HepG2 (cell line): ENCODE measurements at regions not wholly inside any gene's neighbourhood (a gene's known extent, or its start where the extent isn't known, plus 50 kb on each side); places are given as distances from the start of the nearest gene placed in this dataset.

Experiments used
- ATAC-seq: fragments of 200-7000 bp; cut with Tn5 transposase; 3 replicates; pipeline ENCODE4 v1.9.1; 2020; ENCODE audit warnings: mild to moderate bottlenecking, moderate library complexity
- BruUV-seq: library from RNA; stranded (reverse); fragments of 400-500 nt; replicated peaks from 2 replicates; lab custom pipeline; 2021; lab: Mats Ljungman, UMichigan
- CTCF ChIA-PET: fragments of 300-600 bp; formaldehyde crosslinking; extraction: SDS; loops from one replicate; lab custom pipeline; 2021; ENCODE audit warnings: low total read pairs, inconsistent platforms, low intra/inter-chr PET ratio; lab: Yijun Ruan, JAX
- POLR2A ChIA-PET: fragments of 350-600 bp; sonication (Branson Sonifier 250); formaldehyde crosslinking; loops from one replicate; lab custom pipeline; 2020; ENCODE audit warnings: antibody characterized with exemption, inconsistent platforms; lab: Yijun Ruan, JAX
- DNase-seq: peaks from one replicate; pipeline ENCODE4 v3.0.0-alpha.2; 2015; ENCODE audit warnings: low spot score
- FAIRE-seq: peaks from 3 replicates; lab custom pipeline; 2011; peaks lifted over from hg19 to GRCh38; lab: Jason Lieb, UNC
- H2AFZ ChIP-seq: one replicate; pipeline ENCODE4 v1.6.1; 2011; ENCODE audit warnings: low read length, inconsistent platforms
- H3K27ac ChIP-seq: fragments of 300-600 bp; 3 replicates; pipeline ENCODE4 v1.8.0; 2011; ENCODE audit warnings: mixed run types, mild to moderate bottlenecking, mixed read lengths, low read length, inconsistent platforms; ENCODE audit not compliant: insufficient read depth; ENCODE audit errors: extremely low read length
- H3K27me3 ChIP-seq, 2 experiments: fragments of 200-600 bp in 1 of 2; 2 replicates in 1 of 2; 3 replicates in 1 of 2; pipeline versions ENCODE4 v1.6.0 to v1.8.0; 2011; ENCODE audit warnings: low read length in 2 of 2, mild to moderate bottlenecking in 2 of 2, moderate library complexity in 2 of 2, inconsistent platforms in 1 of 2; ENCODE audit not compliant: insufficient read depth in 2 of 2, control insufficient read depth in 1 of 2
- H3K36me3 ChIP-seq, 2 experiments: fragments of 200-600 bp in 1 of 2; replicated peaks in 1 of 2; 2 replicates in 1 of 2; 3 replicates in 1 of 2; pipeline versions ENCODE4 v1.5.1 to v1.8.0; 2011; ENCODE audit warnings: low read length in 2 of 2, inconsistent platforms in 1 of 2; ENCODE audit not compliant: insufficient read depth in 2 of 2, control insufficient read depth in 1 of 2
- H3K4me1 ChIP-seq: 2 replicates; pipeline ENCODE4 v1.5.1; 2012; ENCODE audit warnings: low read length, inconsistent platforms; ENCODE audit not compliant: insufficient read depth
- H3K4me2 ChIP-seq: 2 replicates; pipeline ENCODE4 v1.6.0; 2011; ENCODE audit warnings: low read depth, low read length, inconsistent platforms
- H3K4me3 ChIP-seq, 3 experiments: fragments of 200-600 bp in 1 of 3; sonication (generic), shearing (Covaris generic) in 1 of 3; replicated peaks in 1 of 3; 2 replicates each; pipeline ENCODE4 v1.5.1; 2011 to 2016; ENCODE audit warnings: low read length in 3 of 3, inconsistent platforms in 2 of 3, low read depth in 2 of 3, mild to moderate bottlenecking in 2 of 3, control low read depth in 1 of 3, mixed read lengths in 1 of 3; ENCODE audit not compliant: insufficient read depth in 1 of 3
- H3K79me2 ChIP-seq: one replicate; pipeline ENCODE4 v1.6.1; 2011; ENCODE audit warnings: low read length, inconsistent platforms; ENCODE audit not compliant: insufficient read depth
- H3K9ac ChIP-seq: 2 replicates; pipeline ENCODE4 v1.6.0; 2011; ENCODE audit warnings: mild to moderate bottlenecking, low read depth, low read length, inconsistent platforms; ENCODE audit not compliant: insufficient read depth
- H3K9me3 ChIP-seq: 2 replicates; pipeline ENCODE4 v1.5.1; 2012; ENCODE audit warnings: mild to moderate bottlenecking, low read length
- H4K20me1 ChIP-seq: 2 replicates; pipeline ENCODE4 v1.6.0; 2011; ENCODE audit warnings: inconsistent platforms, mild to moderate bottlenecking, low read length, moderate library complexity; ENCODE audit not compliant: insufficient read depth
- ARID3A ChIP-seq: IDR thresholded peaks from 2 replicates; pipeline ENCODE4 v1.6.1; 2012; ENCODE audit warnings: low read depth, low read length, improper control_type of control experiment
- BCLAF1 ChIP-seq: fragments of 450-650 bp; IDR thresholded peaks from 2 replicates; pipeline ENCODE4 v1.6.1; 2017; ENCODE audit warnings: mild to moderate bottlenecking
- DZIP1 ChIP-seq: sonication (generic); formaldehyde crosslinking; IDR thresholded peaks from 2 replicates; pipeline ENCODE4 v1.5.0; 2020; ENCODE audit warnings: mild to moderate bottlenecking, missing genetic modification reagents
- KLF15 ChIP-seq: sonication (generic); formaldehyde crosslinking; IDR thresholded peaks from 2 replicates; pipeline ENCODE4 v1.8.1; 2023; ENCODE audit warnings: borderline replicate concordance, mild to moderate bottlenecking, inconsistent platforms, missing genetic modification reagents, mixed read lengths
- MTF1 ChIP-seq: sonication (generic); formaldehyde crosslinking; IDR thresholded peaks from 2 replicates; pipeline ENCODE4 v1.5.0; 2020; ENCODE audit warnings: missing genetic modification reagents
- RBAK ChIP-seq: sonication (generic); formaldehyde crosslinking; IDR thresholded peaks from 2 replicates; pipeline ENCODE4 v1.5.1; 2020; ENCODE audit warnings: mild to moderate bottlenecking, missing genetic modification reagents
- TAF1 ChIP-seq: sonication (generic); formaldehyde crosslinking; IDR thresholded peaks from 2 replicates; pipeline ENCODE4 v1.4.0; 2020; ENCODE audit warnings: missing genetic modification reagents
- YEATS2 ChIP-seq: sonication (generic); formaldehyde crosslinking; IDR thresholded peaks from 2 replicates; pipeline ENCODE4 v1.4.0; 2020; ENCODE audit warnings: missing genetic modification reagents, borderline replicate concordance
- ZNF317 ChIP-seq: sonication (generic); formaldehyde crosslinking; IDR thresholded peaks from 2 replicates; pipeline ENCODE4 v1.5.0; 2020; ENCODE audit warnings: mild to moderate bottlenecking, missing genetic modification reagents
- WGBS: methylation state at CpG from one replicate; pipeline ENCODE4 v1.1.6; 2017; ENCODE audit warnings: low lambda C conversion rate; 5-methylcytosine and 5-hydroxymethylcytosine counted together
- in situ Hi-C: cut with HindIII; loops from 2 replicates; pipeline ENCODE4 v1.10.0; 2017; ENCODE audit warnings: low pct_unique_long_range_greater_than_20kb; ENCODE audit not compliant: extremely low pct_ligation_motif_present
- intact Hi-C: fragments of 100-400 bp; cut with micrococcal nuclease; formaldehyde crosslinking; loops from one replicate; pipeline ENCODE4 v1.10.0; 2022; ENCODE audit not compliant: unreplicated experiment

GRCh38 chr4:114474188-114474800 is 124.3 kb upstream of the UGT8 start:
- no peaks in the 10 kb centered on the region for H3K79me2 ChIP-seq
- no peak overlapping the region for H3K27ac ChIP-seq
- no peaks in the 10 kb centered on the region for H3K4me1 ChIP-seq
- no peaks in the 10 kb centered on the region for H3K36me3 ChIP-seq
- WGBS, result 13% methylated on average over 3 of the region's 3 CpGs
- POLR2A ChIA-PET, result no interaction called here
- no peaks in the 10 kb centered on the region for H3K27me3 ChIP-seq
- no peak overlapping the region for H3K9ac ChIP-seq
- CTCF ChIA-PET, result no interaction called here
- intact Hi-C loops, result no loop called here
- no peaks in the 10 kb centered on the region for H4K20me1 ChIP-seq
- no peak for TF ChIP-seq YEATS2
- TF ChIP-seq RBAK (CRISPR knock-in tag), result no peak
- no peak for TF ChIP-seq MTF1 (CRISPR knock-in tag)
- no peak for TF ChIP-seq ZNF317 (CRISPR knock-in tag)
- no peak for ATAC-seq
- DNase-seq, result no peak
- no peak overlapping the region for H3K4me3 ChIP-seq
- BruUV-seq, result no TSS peak
- in situ Hi-C loops, result no loop called here
- no peak overlapping the region for H2AFZ ChIP-seq
- H3K9me3 ChIP-seq, result no peaks in the 10 kb centered on the region
- no peak for FAIRE-seq
- no peak overlapping the region for H3K4me2 ChIP-seq

- no peak overlapping the region for H3K4me3 ChIP-seq
- intact Hi-C loops (no loop called here), in situ Hi-C loops (no loop called here)
- H3K79me2 ChIP-seq, result no peaks in the 10 kb centered on the region
- BruUV-seq, result no TSS peak
- ChIA-PET POLR2A (no interaction called here), CTCF (no interaction called here)
- no peak for ATAC-seq
- no peaks in the 10 kb centered on the region for H3K36me3 ChIP-seq
- no peak for DNase-seq
- H3K4me1 ChIP-seq, result no peaks in the 10 kb centered on the region
- H3K9me3 ChIP-seq, result no peaks in the 10 kb centered on the region
- no peak for FAIRE-seq
- H3K4me2 ChIP-seq, result no peak overlapping the region
- no peaks in the 10 kb centered on the region for H4K20me1 ChIP-seq
- no peaks in the 10 kb centered on the region for H3K27me3 ChIP-seq
- H3K27ac ChIP-seq, result no peak overlapping the region
- no peak overlapping the region for H3K9ac ChIP-seq
- no peak for TF ChIP-seq KLF15 (CRISPR knock-in tag)
- TF ChIP-seq ARID3A, result no peak
- no peak for TF ChIP-seq BCLAF1
- TF ChIP-seq DZIP1, result no peak
- no peak for TF ChIP-seq TAF1 (CRISPR knock-in tag)
- 30% methylated on average over 9 of the region's 9 CpGs for WGBS
- no peak overlapping the region for H2AFZ ChIP-seq
Measured at GRCh38 chr4:114476310-114476709, 122.3 kb upstream of the UGT8 start.
